ENCODE measurements at regions not wholly inside any gene's neighbourhood (a gene's known extent, or its start where the extent isn't known, plus 50 kb on each side); places are given as distances from the start of the nearest gene placed in this dataset.

DNA sequence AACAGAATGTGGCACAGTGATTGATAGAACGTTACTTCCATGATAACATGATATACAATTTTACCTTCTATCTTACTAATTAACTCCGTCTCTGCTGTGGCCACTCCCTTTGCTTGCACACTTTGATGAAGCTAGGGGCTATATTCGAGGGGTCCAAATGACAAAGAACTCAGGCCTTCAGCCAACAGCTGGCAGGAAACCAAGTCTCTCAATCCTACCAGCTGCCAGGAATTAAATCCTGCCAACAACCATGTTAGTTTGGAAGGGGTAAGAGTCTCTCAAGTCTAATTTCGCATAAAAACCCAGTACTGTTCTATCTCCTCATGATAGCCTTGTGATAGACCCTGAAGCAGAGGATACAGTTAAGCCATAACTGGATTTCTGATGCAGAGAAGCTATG, 1122.9 kb upstream of the PCDH10 start:
- intact Hi-C loops (cut with DNase I): no loop called here

DNA sequence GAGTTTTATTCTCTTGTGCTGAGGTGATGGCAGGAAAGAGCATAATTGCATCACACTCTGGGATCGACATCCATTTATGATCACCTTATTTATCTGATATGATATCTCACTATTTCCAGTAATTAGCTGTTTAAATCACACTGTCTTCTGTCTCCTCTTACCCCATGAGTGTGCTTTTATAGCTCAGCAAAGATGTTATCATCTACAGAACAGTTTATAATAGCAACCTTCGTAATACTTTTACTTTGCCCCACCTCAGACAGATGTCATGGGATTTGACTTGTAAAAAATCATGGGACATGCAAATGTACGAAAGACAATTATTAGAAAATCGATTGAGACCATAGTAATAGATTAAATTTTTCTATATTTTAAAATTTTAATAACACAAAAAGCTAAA, 1122.3 kb upstream of the PCDH10 start:
- Histone ChIP-seq H3K27me3 (no peaks in the 10 kb centered on the region), H3K27ac (no peak overlapping the region), H3K4me1 (no peaks in the 10 kb centered on the region), H3K9ac (ENCODE audit: low read depth in 2 of 2, low read length in 2 of 2) (no peak overlapping the region), H3K4me3 (no peak overlapping the region), H3K36me3 (no peaks in the 10 kb centered on the region), H3K9me3 (no peaks in the 10 kb centered on the region)
- TF ChIP-seq, protein P1, sequence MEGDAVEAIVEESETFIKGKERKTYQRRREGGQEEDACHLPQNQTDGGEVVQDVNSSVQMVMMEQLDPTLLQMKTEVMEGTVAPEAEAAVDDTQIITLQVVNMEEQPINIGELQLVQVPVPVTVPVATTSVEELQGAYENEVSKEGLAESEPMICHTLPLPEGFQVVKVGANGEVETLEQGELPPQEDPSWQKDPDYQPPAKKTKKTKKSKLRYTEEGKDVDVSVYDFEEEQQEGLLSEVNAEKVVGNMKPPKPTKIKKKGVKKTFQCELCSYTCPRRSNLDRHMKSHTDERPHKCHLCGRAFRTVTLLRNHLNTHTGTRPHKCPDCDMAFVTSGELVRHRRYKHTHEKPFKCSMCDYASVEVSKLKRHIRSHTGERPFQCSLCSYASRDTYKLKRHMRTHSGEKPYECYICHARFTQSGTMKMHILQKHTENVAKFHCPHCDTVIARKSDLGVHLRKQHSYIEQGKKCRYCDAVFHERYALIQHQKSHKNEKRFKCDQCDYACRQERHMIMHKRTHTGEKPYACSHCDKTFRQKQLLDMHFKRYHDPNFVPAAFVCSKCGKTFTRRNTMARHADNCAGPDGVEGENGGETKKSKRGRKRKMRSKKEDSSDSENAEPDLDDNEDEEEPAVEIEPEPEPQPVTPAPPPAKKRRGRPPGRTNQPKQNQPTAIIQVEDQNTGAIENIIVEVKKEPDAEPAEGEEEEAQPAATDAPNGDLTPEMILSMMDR (IDR thresholded peaks at IDR 0.05): no peak
- intact Hi-C loops (cut with DNase I): no loop called here
- no peak for DNase-seq

More for the DNA sequence above, 1122.9 kb upstream of the PCDH10 start:
- no peak overlapping the region for H3K9ac ChIP-seq (ENCODE audit: low read depth in 2 of 2, low read length in 2 of 2)
- no peaks in the 10 kb centered on the region for H3K36me3 ChIP-seq
- no peaks in the 10 kb centered on the region for H3K27me3 ChIP-seq
- no peak for DNase-seq
- TF ChIP-seq, protein P1 (IDR thresholded peaks at IDR 0.05): no peak
- H3K27ac ChIP-seq: no peak overlapping the region
- H3K4me3 ChIP-seq: no peak overlapping the region
- H3K9me3 ChIP-seq: no peaks in the 10 kb centered on the region
- no peaks in the 10 kb centered on the region for H3K4me1 ChIP-seq

DNA sequence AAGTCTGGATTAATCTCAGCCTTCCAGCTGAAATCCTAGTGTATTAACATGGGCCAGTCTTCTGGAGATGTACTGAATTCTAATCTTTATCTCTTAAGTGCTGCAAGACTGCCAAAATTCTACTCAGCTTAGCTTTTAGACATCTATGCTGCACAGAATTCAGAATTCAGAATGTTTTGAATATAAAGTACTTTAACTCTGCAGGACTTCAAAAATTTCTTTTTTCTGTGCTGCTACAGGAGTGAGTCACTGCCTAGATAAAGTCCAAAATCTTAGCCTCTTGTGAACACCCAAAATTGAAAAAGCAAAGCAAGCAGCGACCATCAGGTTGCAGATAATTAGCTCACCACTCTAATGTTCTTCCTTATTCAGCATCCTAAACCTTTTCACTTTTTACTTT, 1092.6 kb upstream of the PCDH10 start:
- Histone ChIP-seq H3K36me3 (no peaks in the 10 kb centered on the region), H3K4me1 (no peaks in the 10 kb centered on the region), H3K27ac (no peak overlapping the region), H3K27me3 (no peaks in the 10 kb centered on the region), H3K9me3 (no peaks in the 10 kb centered on the region), H3K4me3 (no peak overlapping the region), H3K9ac (ENCODE audit: low read depth in 2 of 2, low read length in 2 of 2) (no peak overlapping the region)
- intact Hi-C loops (cut with DNase I): no loop called here
- TF ChIP-seq, protein P1 (IDR thresholded peaks at IDR 0.05): no peak
- no peak for DNase-seq

DNA sequence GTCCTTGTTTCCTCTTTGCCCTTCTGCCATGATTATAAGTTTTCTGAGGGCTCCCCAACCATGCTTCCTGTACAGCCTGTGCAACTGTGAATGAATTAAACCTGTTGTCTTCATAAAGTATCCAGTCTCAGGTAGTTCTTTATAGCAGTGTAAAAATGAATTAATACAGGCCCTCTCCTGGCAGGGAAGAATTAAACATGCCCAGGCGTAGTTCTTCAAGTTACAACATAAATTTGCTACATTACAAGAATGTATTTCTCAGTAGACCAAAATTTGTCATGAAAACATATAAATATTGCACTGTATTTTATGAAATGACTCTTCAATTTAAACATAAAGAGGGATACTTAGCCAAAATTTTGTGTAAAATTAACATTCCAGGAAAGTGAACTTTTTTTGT, 1089.9 kb upstream of the PCDH10 start:
- intact Hi-C loops (cut with DNase I): no loop called here

DNA sequence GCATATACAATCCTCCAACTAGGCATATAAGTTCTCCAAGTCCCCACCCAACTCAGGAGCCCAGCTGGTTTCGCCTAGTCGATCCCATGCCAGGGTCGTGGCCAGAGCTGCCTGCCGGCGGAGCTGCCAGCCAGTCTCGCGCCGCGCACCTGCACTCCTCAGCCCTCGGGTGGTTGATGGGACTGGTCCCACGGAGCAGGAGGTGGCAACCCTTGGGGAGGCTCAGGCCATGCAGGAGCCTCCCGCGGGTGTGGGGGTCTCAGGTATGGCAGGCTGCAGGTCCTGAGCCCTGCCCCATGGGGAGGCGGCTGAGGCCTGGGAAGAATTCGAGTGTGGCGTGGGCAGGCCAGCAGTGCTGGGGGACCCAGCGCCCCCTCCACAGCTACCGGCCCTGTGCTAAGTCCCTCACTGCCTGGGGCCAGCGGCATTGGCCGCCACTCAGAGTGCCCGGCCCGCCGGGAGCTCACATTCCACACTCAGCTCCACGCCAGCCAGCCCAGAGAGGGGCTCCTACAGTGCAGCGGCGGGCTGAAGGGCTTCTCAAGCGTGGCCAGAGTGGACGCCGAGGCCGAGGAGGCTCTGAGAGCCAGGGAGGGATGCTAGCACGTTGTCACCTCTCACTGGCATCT, 1086.4 kb upstream of the PCDH10 start:
- H3K27me3 ChIP-seq: no peaks in the 10 kb centered on the region
- TF ChIP-seq, protein P1 (IDR thresholded peaks at IDR 0.05): no peak
- H3K27ac ChIP-seq: no peak overlapping the region
- intact Hi-C loops (cut with DNase I): no loop called here
- DNase-seq: no peak
- H3K9me3 ChIP-seq: no peaks in the 10 kb centered on the region
- H3K9ac ChIP-seq (ENCODE audit: low read depth in 2 of 2, low read length in 2 of 2): no peak overlapping the region
- no peaks in the 10 kb centered on the region for H3K36me3 ChIP-seq
- no peak overlapping the region for H3K4me3 ChIP-seq
- no peaks in the 10 kb centered on the region for H3K4me1 ChIP-seq

More for the DNA sequence above, 1089.9 kb upstream of the PCDH10 start:
- no peaks in the 10 kb centered on the region for H3K36me3 ChIP-seq
- DNase-seq: no peak
- no peaks in the 10 kb centered on the region for H3K4me1 ChIP-seq
- H3K9ac ChIP-seq (ENCODE audit: low read depth in 2 of 2, low read length in 2 of 2): no peak overlapping the region
- H3K9me3 ChIP-seq: no peaks in the 10 kb centered on the region
- H3K4me3 ChIP-seq: no peak overlapping the region
- TF ChIP-seq, protein P1 (IDR thresholded peaks at IDR 0.05): no peak
- no peak overlapping the region for H3K27ac ChIP-seq
- H3K27me3 ChIP-seq: no peaks in the 10 kb centered on the region
